Left lung (tissue), 4 donors: ENCODE measurements at regions not wholly inside any gene's neighbourhood (a gene's known extent, or its start where the extent isn't known, plus 50 kb on each side); places are given as distances from the start of the nearest gene placed in this dataset.

Source experiments
- ATAC-seq: fragments of 200-7000 bp; cut with Tn5 transposase; one replicate; pipeline ENCODE4 v1.9.1; 2020; ENCODE audit warnings: moderate library complexity
- DNase-seq, 4 donors: peaks; one replicate each; pipeline ENCODE4 v3.0.0-alpha.2; 2013 to 2020
- H3K27ac ChIP-seq, 2 donors: fragments of 200-600 bp; sonication (generic) in 1 of 2; one replicate each; pipeline versions ENCODE4 v1.5.0 to v1.8.0; 2020 to 2021
- H3K27me3 ChIP-seq, 2 donors: fragments of 200-600 bp; sonication (generic) in 1 of 2; one replicate each; pipeline versions ENCODE4 v1.5.0 to v1.8.0; 2020 to 2021
- H3K36me3 ChIP-seq, 2 donors: fragments of 200-600 bp; sonication (generic) in 1 of 2; one replicate each; pipeline versions ENCODE4 v1.5.0 to v1.8.0; 2020 to 2021
- H3K4me1 ChIP-seq, 2 donors: fragments of 200-600 bp; one replicate each; pipeline ENCODE4 v1.8.0; 2021
- H3K4me3 ChIP-seq, 2 donors: fragments of 200-600 bp; sonication (generic) in 1 of 2; one replicate each; pipeline versions ENCODE4 v1.5.0 to v1.8.0; 2020 to 2021; ENCODE audit warnings: mild to moderate bottlenecking in 1 of 2
- H3K9me3 ChIP-seq, 2 donors: fragments of 200-600 bp; sonication (generic) in 1 of 2; one replicate each; pipeline versions ENCODE4 v1.5.0 to v1.8.0; 2020 to 2021
- intact Hi-C, 2 donors: fragments of 100-400 bp; cut with DNase I; formaldehyde crosslinking; loops; one replicate each; pipeline versions ENCODE4 v1.11.2 to v1.14.2; 2022
- TF ChIP-seq, protein P1 (sequence below), 2 donors: fragments of 200-600 bp; sonication (generic) in 1 of 2; IDR thresholded peaks; one replicate each; pipeline versions ENCODE4 v1.5.0 to v1.8.0; 2021; ENCODE audit warnings: antibody characterized with exemption in 2 of 2
- donor health status: DM: no; HTN: yes; CAD: no.
- donor health status: DM: no; HTN: no; CAD: no.

DNA sequence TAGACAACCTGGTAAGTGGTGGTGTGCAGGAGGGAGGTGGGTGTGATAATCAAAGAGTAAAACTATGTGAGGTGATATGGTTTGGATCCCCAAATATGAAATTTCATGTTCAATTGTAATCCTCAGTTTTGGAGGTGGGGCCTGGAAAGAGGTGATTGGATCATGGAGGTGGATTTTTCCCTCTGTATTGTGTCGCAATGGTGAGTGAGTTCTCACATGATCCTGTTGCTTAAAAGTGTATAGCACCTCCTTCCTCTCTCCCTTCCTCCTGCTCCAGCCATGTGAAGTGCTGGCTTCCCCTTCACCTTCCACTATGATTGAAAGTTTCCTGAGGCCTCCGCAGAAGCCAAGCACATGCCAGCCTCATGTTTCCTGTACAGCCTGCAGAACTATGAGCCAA lies 270.2 kb upstream of the FOXG1 start:
- H3K4me1 ChIP-seq: no peaks in the 10 kb centered on the region
- no peaks in the 10 kb centered on the region for H3K27me3 ChIP-seq
- DNase-seq: no peak
- intact Hi-C loops: no loop called here
- H3K27ac ChIP-seq: no peak overlapping the region
- no peak overlapping the region for H3K4me3 ChIP-seq
- TF ChIP-seq, protein P1, sequence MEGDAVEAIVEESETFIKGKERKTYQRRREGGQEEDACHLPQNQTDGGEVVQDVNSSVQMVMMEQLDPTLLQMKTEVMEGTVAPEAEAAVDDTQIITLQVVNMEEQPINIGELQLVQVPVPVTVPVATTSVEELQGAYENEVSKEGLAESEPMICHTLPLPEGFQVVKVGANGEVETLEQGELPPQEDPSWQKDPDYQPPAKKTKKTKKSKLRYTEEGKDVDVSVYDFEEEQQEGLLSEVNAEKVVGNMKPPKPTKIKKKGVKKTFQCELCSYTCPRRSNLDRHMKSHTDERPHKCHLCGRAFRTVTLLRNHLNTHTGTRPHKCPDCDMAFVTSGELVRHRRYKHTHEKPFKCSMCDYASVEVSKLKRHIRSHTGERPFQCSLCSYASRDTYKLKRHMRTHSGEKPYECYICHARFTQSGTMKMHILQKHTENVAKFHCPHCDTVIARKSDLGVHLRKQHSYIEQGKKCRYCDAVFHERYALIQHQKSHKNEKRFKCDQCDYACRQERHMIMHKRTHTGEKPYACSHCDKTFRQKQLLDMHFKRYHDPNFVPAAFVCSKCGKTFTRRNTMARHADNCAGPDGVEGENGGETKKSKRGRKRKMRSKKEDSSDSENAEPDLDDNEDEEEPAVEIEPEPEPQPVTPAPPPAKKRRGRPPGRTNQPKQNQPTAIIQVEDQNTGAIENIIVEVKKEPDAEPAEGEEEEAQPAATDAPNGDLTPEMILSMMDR (IDR thresholded peaks at IDR 0.05): no peak
- no peak for ATAC-seq
- H3K36me3 ChIP-seq: no peaks in the 10 kb centered on the region
- H3K9me3 ChIP-seq: no peaks in the 10 kb centered on the region

DNA sequence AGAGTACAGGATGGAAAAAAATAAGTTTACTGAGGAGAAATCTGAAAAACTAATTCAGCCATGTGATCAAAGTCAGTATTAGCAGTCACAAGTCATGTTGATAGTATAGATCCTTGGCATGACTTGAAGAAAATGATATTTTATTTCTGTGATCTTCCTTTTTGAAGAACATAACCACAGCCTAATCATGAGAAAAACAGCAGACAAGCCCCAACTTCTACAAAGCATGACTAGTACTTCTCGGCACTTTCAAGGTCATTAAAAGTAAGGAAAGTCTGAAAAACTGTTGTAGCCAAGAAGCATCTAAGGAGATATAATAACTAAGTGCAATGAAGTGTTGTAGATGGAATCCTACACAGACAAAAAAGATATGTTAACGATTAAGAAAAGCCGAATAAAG lies 264.1 kb upstream of the FOXG1 start:
- Histone ChIP-seq H3K27ac (no peak overlapping the region), H3K9me3 (peaks cover 0 to 4% of the 10 kb centered on the region in 2 donors), H3K4me3 (no peak overlapping the region), H3K27me3 (no peaks in the 10 kb centered on the region), H3K36me3 (no peaks in the 10 kb centered on the region), H3K4me1 (no peaks in the 10 kb centered on the region)
- intact Hi-C loops: no loop called here
- TF ChIP-seq, protein P1 (IDR thresholded peaks at IDR 0.05): no peak
- ATAC-seq (no peak), DNase-seq (no peak)

DNA sequence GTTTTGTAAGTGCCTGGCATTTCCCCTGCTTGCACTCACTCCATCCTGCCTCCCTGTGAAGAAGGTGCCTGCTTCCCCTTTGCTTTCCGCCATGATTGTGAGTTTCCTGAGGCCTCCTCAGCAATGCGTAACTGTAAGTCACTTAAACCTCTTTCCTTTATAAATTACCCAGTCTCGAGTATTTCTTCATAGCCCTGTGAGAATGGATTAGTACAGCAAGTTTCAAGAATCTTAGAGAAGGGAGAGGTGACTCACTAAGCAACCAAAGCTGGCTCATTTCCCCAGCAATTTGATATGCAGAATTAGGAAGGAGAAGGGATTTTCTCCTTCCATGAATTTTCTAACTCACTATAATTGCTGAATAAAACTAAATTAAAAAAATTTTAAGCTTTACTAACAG lies 251.0 kb upstream of the FOXG1 start:
- Histone ChIP-seq H3K9me3 (peaks cover 0 to 9% of the 10 kb centered on the region in 2 donors), H3K27ac (no peak overlapping the region), H3K27me3 (no peaks in the 10 kb centered on the region), H3K4me3 (no peak overlapping the region), H3K4me1 (no peaks in the 10 kb centered on the region), H3K36me3 (no peaks in the 10 kb centered on the region)
- TF ChIP-seq, protein P1 (IDR thresholded peaks at IDR 0.05): no peak
- intact Hi-C loops: no loop called here
- no peak for ATAC-seq
- DNase-seq: no peak

DNA sequence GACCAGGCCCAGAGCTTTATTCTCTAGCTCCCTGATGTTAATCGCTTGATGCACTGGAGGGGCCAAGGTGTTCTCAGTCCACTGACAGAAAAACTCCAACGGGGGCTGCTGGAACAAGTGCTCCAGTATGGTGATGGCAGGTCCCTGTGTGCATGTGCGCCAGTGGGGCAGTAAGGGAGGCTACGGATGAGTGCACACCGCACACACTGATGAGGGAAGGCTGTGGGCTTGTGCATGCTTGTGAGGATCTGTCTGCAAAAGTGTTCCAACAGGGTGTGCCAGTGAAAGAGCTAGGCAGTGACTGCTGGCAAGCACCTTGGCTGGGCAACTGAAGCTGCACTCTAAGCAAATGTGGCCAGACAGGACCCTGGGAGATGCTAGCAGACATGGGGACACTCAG lies 229.7 kb upstream of the FOXG1 start:
- Histone ChIP-seq H3K27ac (no peak overlapping the region), H3K4me1 (no peaks in the 10 kb centered on the region), H3K4me3 (no peak overlapping the region), H3K9me3 (peaks cover 0 to 11% of the 10 kb centered on the region in 2 donors), H3K27me3 (no peaks in the 10 kb centered on the region), H3K36me3 (no peaks in the 10 kb centered on the region)
- intact Hi-C loops: no loop called here
- TF ChIP-seq, protein P1 (IDR thresholded peaks at IDR 0.05): no peak
- DNase-seq (no peak), ATAC-seq (no peak)

DNA sequence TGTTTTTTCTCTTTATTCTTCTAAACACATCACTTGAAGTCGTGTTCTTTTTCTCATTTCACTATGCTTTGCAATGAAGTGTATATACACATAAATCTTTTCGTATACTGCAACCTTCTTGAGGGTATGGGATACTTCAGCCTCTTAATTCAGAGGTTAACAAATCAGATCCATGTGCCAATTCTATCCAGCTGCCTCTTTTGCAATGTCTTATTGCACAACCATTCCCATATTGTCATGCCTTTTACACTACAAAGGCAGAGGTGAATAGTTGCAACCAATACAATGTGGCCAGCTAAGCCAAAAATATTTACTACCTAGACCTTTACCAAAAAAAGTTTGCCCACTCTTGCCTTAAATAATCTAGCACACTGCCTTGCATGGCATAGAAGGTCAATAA lies 224.5 kb upstream of the FOXG1 start:
- ATAC-seq (no peak), DNase-seq (no peak)
- TF ChIP-seq, protein P1 (IDR thresholded peaks at IDR 0.05): no peak
- peaks cover 0 to 15% of the 10 kb centered on the region in 2 donors for H3K9me3 ChIP-seq
- H3K36me3 ChIP-seq: no peaks in the 10 kb centered on the region
- H3K27ac ChIP-seq: no peak overlapping the region
- H3K27me3 ChIP-seq: no peaks in the 10 kb centered on the region
- no peaks in the 10 kb centered on the region for H3K4me1 ChIP-seq
- no peak overlapping the region for H3K4me3 ChIP-seq
- intact Hi-C loops: no loop called here
